Kidney (tissue), 13 donors: ENCODE measurements at regions not wholly inside any gene's neighbourhood (a gene's known extent, or its start where the extent isn't known, plus 50 kb on each side); places are given as distances from the start of the nearest gene placed in this dataset.

ENCODE experiments used
- DNase-seq, 5 donors: peaks; one replicate each; pipeline ENCODE4 v3.0.0-alpha.2; 2013 to 2020
- FAIRE-seq: peaks from 2 replicates; lab custom pipeline; 2012; peaks lifted over from hg19 to GRCh38; lab: Jason Lieb, UNC
- H3K27ac ChIP-seq, 2 donors: one replicate each; pipeline ENCODE4 v1.7.0; 2013; ENCODE audit warnings: low read depth in 2 of 2, low read length in 2 of 2, inconsistent platforms in 1 of 2
- H3K27me3 ChIP-seq: one replicate; pipeline ENCODE4 v1.7.1; 2013; ENCODE audit warnings: low read length, inconsistent platforms; ENCODE audit not compliant: control insufficient read depth, insufficient read depth
- H3K36me3 ChIP-seq, 3 donors: one replicate each; pipeline versions ENCODE4 v1.7.0 to v1.7.1; 2013; ENCODE audit warnings: low read length in 3 of 3, control low read depth in 1 of 3, inconsistent platforms in 1 of 3; ENCODE audit not compliant: insufficient read depth in 3 of 3, control insufficient read depth in 2 of 3
- H3K4me1 ChIP-seq, 3 donors: one replicate each; pipeline versions ENCODE4 v1.7.0 to v1.7.1; 2013; ENCODE audit warnings: low read length in 3 of 3, inconsistent platforms in 1 of 3, low read depth in 1 of 3; ENCODE audit not compliant: control insufficient read depth in 2 of 3, insufficient read depth in 2 of 3
- H3K4me3 ChIP-seq, 3 donors: one replicate each; pipeline versions ENCODE4 v1.7.0 to v1.8.1; 2013; ENCODE audit warnings: low read length in 3 of 3, control low read depth in 1 of 3, inconsistent platforms in 1 of 3
- H3K9ac ChIP-seq, 3 donors: one replicate each; pipeline versions ENCODE4 v1.7.0 to v1.7.1; 2013; ENCODE audit warnings: low read length in 3 of 3, control low read depth in 1 of 3, inconsistent platforms in 1 of 3
- H3K9me3 ChIP-seq, 3 donors: one replicate each; pipeline versions ENCODE4 v1.7.0 to v1.7.1; 2013; ENCODE audit warnings: low read length in 3 of 3, control low read depth in 1 of 3, inconsistent platforms in 1 of 3; ENCODE audit not compliant: control insufficient read depth in 2 of 3, insufficient read depth in 1 of 3
- intact Hi-C: fragments of 100-400 bp; cut with DNase I; formaldehyde crosslinking; loops from one replicate; pipeline ENCODE4 v1.11.1; 2022
- TF ChIP-seq, protein P1 (sequence below): IDR thresholded peaks from 3 replicates; pipeline ENCODE4 v1.5.1; 2012; ENCODE audit warnings: mild to moderate bottlenecking, moderate library complexity, borderline replicate concordance; ENCODE audit not compliant: insufficient read depth; ENCODE audit errors: extremely low read depth
- donor health status: control.
- donor health status: control.
- donor health status: control.
- donor health status: control.
- donor health status: control.
- donor health status: DM: yes; HTN: yes; CAD: no.
- donor health status: Normal renal cell carcinoma (clear cell type).

DNA sequence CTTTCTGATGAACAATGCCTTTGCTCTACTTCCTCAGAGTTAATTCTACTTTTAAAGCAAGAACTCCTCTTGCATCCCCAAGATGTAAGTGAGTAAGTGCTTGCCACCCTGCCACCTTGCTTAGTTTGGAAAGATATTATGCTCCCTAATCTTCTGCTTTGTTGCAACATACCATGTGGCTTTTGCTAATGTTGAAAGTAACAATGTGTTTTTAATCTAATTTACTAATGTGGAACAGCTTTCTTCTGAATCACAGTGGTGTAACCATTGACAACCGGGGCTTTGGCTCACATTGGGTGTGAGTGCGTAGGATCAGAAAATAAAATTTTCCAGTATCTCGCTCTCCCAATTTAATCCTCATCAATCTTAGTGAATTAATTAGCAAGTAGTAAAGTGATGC, 254.1 kb upstream of the PTER start:
- FAIRE-seq, result no peak
- no peaks in the 10 kb centered on the region for H3K27me3 ChIP-seq
- TF ChIP-seq, protein P1, sequence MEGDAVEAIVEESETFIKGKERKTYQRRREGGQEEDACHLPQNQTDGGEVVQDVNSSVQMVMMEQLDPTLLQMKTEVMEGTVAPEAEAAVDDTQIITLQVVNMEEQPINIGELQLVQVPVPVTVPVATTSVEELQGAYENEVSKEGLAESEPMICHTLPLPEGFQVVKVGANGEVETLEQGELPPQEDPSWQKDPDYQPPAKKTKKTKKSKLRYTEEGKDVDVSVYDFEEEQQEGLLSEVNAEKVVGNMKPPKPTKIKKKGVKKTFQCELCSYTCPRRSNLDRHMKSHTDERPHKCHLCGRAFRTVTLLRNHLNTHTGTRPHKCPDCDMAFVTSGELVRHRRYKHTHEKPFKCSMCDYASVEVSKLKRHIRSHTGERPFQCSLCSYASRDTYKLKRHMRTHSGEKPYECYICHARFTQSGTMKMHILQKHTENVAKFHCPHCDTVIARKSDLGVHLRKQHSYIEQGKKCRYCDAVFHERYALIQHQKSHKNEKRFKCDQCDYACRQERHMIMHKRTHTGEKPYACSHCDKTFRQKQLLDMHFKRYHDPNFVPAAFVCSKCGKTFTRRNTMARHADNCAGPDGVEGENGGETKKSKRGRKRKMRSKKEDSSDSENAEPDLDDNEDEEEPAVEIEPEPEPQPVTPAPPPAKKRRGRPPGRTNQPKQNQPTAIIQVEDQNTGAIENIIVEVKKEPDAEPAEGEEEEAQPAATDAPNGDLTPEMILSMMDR, result no peak
- H3K4me1 ChIP-seq, result no peaks in the 10 kb centered on the region
- no peaks in the 10 kb centered on the region for H3K36me3 ChIP-seq
- H3K27ac ChIP-seq, result no peak overlapping the region
- no peak overlapping the region for H3K4me3 ChIP-seq
- no peak overlapping the region for H3K9ac ChIP-seq
- H3K9me3 ChIP-seq, result no peaks in the 10 kb centered on the region
- DNase-seq, result no peak
- intact Hi-C loops, result no loop called here

DNA sequence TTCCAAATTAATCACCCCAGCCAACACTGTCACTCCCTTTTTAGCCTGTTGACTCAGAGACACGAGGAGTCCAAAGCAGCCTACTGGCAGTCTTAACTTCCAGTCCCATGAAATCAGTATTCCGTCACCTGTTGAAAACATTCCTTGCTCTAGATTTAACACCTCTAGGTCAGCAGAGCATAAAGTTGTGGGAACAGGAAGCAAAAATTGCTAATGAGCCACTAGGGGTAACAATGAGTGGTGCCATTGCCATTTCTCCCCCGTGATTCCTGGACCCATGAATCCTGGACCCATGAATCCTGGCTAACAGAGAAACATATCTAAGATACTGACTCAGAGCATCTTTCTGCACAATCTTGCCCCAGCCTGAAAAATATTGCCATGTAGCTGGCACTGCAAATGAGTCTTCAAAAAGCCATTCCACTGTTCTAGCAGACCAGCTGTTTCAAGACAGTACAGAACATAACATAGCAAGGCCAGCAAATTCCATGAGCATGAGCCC, 252.7 kb upstream of the PTER start:
- intact Hi-C loops, result no loop called here
- H3K27ac ChIP-seq, result no peak overlapping the region
- H3K9me3 ChIP-seq, result no peaks in the 10 kb centered on the region
- no peaks in the 10 kb centered on the region for H3K36me3 ChIP-seq
- no peaks in the 10 kb centered on the region for H3K4me1 ChIP-seq
- no peak for DNase-seq
- TF ChIP-seq, protein P1, result no peak
- no peak for FAIRE-seq
- no peak overlapping the region for H3K4me3 ChIP-seq
- no peak overlapping the region for H3K9ac ChIP-seq
- H3K27me3 ChIP-seq, result no peaks in the 10 kb centered on the region

DNA sequence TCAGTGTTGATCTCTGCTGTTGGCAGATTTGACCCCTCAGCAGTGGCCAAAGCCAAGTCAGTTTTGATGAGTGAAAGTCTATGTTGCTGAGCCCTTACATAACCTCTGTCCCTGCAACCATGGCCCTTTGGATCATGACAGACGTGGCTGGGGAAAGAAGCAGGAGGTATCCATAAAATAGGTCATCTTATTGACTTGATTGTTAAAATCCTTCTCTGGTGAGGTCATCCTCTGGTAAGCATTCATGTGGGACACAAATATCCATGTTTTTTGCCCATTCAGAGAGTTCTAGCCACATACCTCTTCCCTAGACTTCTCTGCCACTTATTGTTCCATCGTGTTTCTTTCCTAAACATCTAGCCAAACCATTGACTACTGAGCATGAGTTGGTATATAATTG, 251.9 kb upstream of the PTER start:
- Histone ChIP-seq H3K4me3 (no peak overlapping the region), H3K9me3 (no peaks in the 10 kb centered on the region), H3K27ac (no peak overlapping the region), H3K27me3 (no peaks in the 10 kb centered on the region), H3K4me1 (no peaks in the 10 kb centered on the region), H3K36me3 (no peaks in the 10 kb centered on the region), H3K9ac (no peak overlapping the region)
- intact Hi-C loops, result no loop called here
- DNase-seq, result no peak
- TF ChIP-seq, protein P1, result no peak
- FAIRE-seq, result no peak

DNA sequence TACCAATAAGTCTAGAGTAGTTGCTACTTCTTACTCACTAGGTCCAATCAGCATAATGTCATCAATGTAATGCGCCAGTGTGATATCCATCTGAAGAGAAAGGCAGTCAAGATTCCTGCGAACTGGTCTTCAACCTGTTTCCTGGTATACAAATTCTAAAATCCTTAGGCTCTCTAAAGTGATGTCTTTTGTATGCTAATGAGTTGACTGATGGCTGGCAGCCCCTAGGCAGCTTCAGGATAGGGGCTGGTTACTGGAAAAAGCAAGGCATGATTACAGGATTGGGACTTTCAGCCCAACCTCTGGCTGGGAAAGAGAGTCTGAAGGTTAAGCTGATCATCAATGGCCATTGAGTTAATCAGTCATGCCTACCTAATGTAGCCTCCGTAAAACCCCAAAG, 250.2 kb upstream of the PTER start:
- intact Hi-C loops, result no loop called here
- H3K9ac ChIP-seq, result no peak overlapping the region
- no peak for FAIRE-seq

More for the DNA sequence above, 250.2 kb upstream of the PTER start:
- Histone ChIP-seq H3K9me3 (no peaks in the 10 kb centered on the region), H3K4me3 (no peak overlapping the region), H3K27ac (no peak overlapping the region), H3K27me3 (no peaks in the 10 kb centered on the region), H3K36me3 (no peaks in the 10 kb centered on the region), H3K4me1 (no peaks in the 10 kb centered on the region)
- DNase-seq, result no peak
- TF ChIP-seq, protein P1, result no peak
